Stimulated activated CD8-positive, alpha-beta memory T cell treated with anti-CD3 and anti-CD28 coated beads, Interleukin-12 subunit alpha, Interleukin-12 subunit beta, amount 100 ng/mL, for 1 hour (primary cell): ENCODE measurements at regions not wholly inside any gene's neighbourhood (a gene's known extent, or its start where the extent isn't known, plus 50 kb on each side); places are given as distances from the start of the nearest gene placed in this dataset.

Experiments
- DNase-seq: peaks from one replicate; pipeline ENCODE4 v3.0.0-alpha.2; 2020; ENCODE audit warnings: low read depth

- no peak for DNase-seq
These were observed 55.5 kb downstream of the INHBB start for GRCh38 chr2:120401275-120402066.

DNA sequence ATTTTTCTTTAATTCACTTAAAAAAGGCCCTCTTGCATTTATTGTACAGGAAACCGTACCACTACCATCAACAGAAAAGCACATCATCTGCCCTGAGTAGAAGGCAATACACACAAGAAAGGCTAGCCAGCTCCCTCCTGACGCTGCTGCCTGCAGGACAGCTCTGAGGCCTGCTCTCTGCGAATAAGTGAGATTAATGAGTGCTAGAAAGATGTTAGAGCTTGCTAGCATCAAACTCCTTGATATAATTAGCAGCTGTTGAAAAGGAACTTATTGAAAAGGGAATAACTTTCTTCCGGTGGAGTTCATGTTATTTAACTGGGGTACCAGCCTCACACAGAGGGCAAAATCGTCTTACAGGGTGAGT lies 56.1 kb downstream of the INHBB start:
- DNase-seq, result no peak

GRCh38 chr2:120402508-120402907 lies 56.6 kb downstream of the INHBB start:
- no peak for DNase-seq

DNA sequence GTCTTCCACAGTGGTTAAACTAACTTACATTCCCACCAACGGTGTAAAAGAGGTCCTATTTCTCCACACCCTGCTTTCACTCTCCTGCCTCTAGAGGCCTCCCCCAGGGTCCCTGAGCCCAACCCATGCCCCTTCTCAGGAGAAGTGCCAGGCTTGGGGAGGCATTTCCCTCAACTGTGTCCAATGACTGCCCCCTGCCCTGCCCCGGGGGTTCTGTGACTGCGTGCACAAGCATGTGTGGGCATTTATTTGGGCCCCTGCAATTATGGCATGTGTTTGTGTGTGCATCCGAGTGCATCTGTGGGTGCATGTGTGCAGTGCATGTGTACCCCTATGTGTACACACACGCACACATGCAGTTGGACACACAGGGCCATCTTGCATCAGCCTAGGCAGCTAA lies 57.3 kb downstream of the INHBB start:
- no peak for DNase-seq

- no peak for DNase-seq
These were observed 57.7 kb downstream of the INHBB start for GRCh38 chr2:120403676-120404075.

GRCh38 chr2:120404274-120404673 lies 58.3 kb downstream of the INHBB start:
- no peak for DNase-seq

GRCh38 chr2:120404941-120405758 lies 59.2 kb downstream of the INHBB start:
- no peak for DNase-seq

DNA sequence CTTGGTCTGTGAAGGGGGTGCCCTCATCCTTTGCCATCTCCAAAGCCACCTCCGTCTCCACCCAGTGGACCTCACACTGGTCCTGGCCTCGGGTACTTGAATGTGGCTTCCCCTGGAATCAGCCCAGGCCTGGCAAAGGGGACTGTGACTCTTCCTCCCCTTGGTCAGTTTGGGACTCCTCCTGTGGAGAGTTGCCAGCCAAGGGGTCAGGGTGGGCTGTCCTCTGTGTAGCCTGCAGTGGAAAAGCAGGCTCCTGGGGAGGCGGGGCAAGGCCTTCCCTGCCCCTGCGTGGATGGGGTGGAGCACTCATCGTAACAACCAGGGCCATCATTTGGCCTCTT lies 59.8 kb downstream of the INHBB start:
- DNase-seq, result no peak

DNA sequence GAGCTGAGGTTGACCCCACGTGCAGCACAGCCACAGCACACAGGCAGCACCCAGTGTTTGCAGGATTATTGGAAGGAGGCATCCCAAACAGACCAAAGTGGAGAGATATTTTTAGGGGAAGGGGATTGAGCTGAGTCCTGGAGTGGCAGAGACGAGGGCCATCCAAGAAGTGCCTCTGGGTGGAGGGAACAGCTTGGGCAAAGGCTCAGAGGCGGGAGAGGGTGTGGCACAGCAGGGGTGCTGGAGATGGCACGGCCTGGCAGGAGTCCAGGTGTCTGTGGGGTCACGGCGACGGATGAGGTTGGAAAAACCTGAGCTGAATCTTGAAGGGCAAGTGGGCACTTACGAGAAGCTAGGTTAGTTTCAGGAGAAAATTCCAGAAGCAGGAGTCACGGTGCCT lies 60.6 kb downstream of the INHBB start:
- DNase-seq, result no peak

GRCh38 chr2:120410487-120410886 lies 64.6 kb downstream of the INHBB start:
- DNase-seq, result no peak

GRCh38 chr2:120415060-120415459 lies 69.1 kb downstream of the INHBB start:
- DNase-seq, result no peak

GRCh38 chr2:120415728-120416509 lies 70.0 kb downstream of the INHBB start:
- no peak for DNase-seq

DNA sequence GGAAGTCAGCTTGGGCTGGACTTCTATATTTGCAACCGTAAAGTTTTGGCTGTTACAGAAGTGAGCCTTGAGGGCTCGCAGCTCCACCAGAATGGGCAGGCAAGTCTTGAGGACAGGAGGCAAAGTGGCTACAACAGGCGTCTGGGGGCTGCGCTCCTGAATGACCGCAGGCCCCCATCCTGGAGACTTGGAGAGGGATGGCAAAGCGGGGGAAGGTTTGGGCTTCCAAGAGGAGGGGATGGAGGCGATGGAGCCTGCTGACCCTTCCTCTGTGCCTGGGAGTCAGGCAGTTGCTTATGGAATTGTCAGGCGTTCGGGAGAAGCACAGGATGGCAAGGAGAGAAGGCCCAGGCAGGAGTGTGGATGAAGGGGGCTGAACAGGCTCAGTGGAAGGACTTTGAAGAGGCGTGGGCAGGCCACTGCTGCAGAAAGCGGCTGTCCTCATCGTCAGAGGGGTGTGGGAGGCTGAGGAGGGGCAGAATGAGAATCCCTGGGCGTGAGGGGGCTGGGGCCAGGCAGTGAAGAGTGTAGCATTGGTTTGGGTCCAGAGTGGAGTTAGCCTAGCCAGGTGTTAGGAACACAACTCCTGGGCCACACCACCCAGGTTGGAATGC lies 72.3 kb downstream of the INHBB start:
- DNase-seq, result no peak

- DNase-seq, result no peak
These were observed 73.1 kb downstream of the INHBB start for GRCh38 chr2:120419073-120419472.

DNA sequence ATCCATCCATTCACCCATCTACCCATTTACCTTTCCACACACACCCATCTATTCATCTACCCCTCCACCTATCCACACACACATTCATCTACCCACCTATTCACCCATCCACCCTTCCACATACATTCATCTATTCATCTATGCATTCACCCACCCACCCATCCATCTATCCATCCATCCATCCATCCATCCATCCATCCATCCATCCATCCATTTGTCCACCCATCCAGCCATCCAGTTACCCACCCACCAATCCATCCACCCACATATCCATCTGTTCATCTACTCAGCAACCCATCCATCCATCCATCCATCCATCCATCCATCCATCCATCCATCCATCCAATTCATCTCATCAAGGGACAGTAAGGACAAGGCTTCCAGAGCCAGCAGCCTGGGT lies 74.0 kb downstream of the INHBB start:
- no peak for DNase-seq

GRCh38 chr2:120421126-120421829 lies 75.3 kb downstream of the INHBB start:
- no peak for DNase-seq

- no peak for DNase-seq
These were observed 75.9 kb downstream of the INHBB start for GRCh38 chr2:120421830-120422175.

GRCh38 chr2:120422465-120423160 lies 76.7 kb downstream of the INHBB start:
- no peak for DNase-seq

DNA sequence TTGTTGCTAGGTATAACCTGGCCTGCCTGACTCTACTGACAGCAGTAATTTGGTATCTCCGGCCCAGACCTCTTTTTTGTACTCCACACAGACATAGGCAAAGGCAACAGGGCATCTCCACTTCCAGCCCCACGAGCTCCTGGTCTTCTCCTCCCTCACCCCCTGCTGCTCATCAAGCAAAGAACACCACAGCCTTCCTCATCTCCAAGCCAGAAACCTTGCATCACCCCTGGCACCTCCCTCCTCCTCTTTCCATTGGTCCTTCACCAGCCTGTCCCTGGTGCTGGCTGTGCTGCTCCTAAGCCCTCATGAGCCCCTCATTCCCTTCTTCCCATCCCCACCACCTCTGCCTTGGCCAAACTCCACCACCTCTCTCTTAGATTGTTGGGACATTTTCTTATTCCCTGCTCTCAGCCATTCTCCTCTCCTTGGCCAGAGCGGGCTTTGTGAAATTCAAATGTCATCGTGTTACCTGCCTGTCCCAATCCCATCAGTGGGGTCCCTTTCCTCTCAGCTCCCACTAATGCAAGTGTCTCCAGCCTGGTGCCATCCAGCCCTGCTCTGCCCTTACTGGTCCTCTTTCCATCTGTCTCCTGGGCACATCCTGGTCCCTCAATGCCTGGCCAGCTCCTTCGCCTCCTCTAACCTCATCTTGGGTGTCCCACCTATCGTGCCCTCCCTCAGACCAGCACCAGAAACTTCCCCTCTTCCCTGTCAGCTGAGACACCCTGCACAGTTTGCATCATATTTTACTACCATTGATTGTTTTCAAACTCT lies 77.4 kb downstream of the INHBB start:
- no peak for DNase-seq

DNA sequence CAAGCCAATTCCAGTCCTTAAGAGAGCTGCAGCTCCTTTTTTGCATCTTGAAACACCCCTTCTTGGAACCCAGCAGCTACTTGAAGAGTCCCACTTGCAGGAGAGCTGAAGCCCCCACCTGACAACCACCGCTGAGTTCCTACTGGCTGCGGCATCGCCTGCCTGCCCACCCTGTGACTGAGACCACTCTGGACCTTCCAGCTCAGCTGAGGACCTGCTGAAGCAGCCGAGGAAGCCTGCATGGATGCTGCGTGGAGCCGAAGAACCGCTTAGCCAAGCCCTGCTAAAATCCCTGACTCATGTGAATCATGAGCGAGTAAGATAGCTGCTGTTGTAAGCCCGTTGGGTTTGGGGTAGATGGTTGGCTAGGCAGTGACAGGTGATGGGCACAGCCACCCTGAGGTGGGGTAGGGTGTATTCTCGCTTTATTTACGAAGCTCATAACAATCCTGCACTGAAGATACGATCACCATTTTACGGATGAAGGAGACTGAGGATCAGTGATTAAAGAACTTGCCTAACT lies 78.4 kb downstream of the INHBB start:
- no peak for DNase-seq
